ENCODE measurements at regions not wholly inside any gene's neighbourhood (a gene's known extent, or its start where the extent isn't known, plus 50 kb on each side); places are given as distances from the start of the nearest gene placed in this dataset.

GRCh38 chr2:35530615-35531135 is 824.9 kb upstream of the CRIM1 start:
- DNase-seq (ENCODE audit: low read depth in 1 of 2, low spot score in 1 of 2) = no peak
- no peak overlapping the region for H3K27ac ChIP-seq (replicated peaks)
- no peak overlapping the region for H3K4me3 ChIP-seq (replicated peaks; ENCODE audit: insufficient read depth, low read length)
- TF ChIP-seq POLR2AphosphoS5 (IDR thresholded peaks at IDR 0.05; ENCODE audit: low read depth) (no peak), REST (IDR thresholded peaks at IDR 0.05; ENCODE audit: insufficient replicate concordance, low read depth) (no peak), SPI1 (IDR thresholded peaks at IDR 0.05; ENCODE audit: borderline replicate concordance, low read depth) (no peak), GABPA (IDR thresholded peaks at IDR 0.05; ENCODE audit: low read depth) (no peak)
- H3K27me3 ChIP-seq (ENCODE audit: insufficient read depth, poor library complexity, severe bottlenecking) = no peaks in the 10 kb centered on the region

DNA sequence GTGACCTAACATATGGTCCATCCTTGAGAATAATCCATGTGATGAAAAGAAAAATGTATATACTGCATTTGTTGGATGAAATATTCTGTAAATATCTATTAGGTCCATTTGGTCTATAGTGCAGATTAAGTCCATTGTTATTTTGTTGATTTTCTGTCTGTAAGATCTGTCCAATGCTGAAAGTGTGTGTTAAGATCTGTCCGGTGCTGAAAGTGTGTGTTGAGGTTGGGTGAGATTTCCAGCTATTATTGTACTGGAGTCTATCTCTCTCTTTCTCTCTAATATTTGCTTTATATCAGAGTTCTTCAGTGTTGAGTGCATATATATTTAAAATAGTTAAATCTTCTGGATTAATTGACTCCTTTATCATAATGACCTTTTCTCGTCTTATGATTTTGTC is 828.8 kb upstream of the CRIM1 start:
- Histone ChIP-seq H3K4me3 (replicated peaks; ENCODE audit: insufficient read depth, low read length) (no peak overlapping the region), H3K27me3 (ENCODE audit: insufficient read depth, poor library complexity, severe bottlenecking) (no peaks in the 10 kb centered on the region), H3K27ac (replicated peaks) (no peak overlapping the region)
- DNase-seq (ENCODE audit: low read depth in 1 of 2, low spot score in 1 of 2) = no peak
- TF ChIP-seq CTCF (IDR thresholded peaks at IDR 0.05; ENCODE audit: insufficient read depth, low read length) = no peak
- peak; percentile 88 for TF ChIP-seq REST (IDR thresholded peaks at IDR 0.05; ENCODE audit: insufficient replicate concordance, low read depth)

- TF ChIP-seq CTCF (IDR thresholded peaks at IDR 0.05; ENCODE audit: insufficient read depth, low read length) = no peak
- TF ChIP-seq GABPA (IDR thresholded peaks at IDR 0.05; ENCODE audit: low read depth) = no peak
- TF ChIP-seq SPI1 (IDR thresholded peaks at IDR 0.05; ENCODE audit: borderline replicate concordance, low read depth) = no peak
- TF ChIP-seq POLR2AphosphoS5 (IDR thresholded peaks at IDR 0.05; ENCODE audit: low read depth) = no peak
- TF ChIP-seq REST (IDR thresholded peaks at IDR 0.05; ENCODE audit: insufficient replicate concordance, low read depth) = no peak
- H3K27ac ChIP-seq (replicated peaks) = no peak overlapping the region
These were observed 833.1 kb upstream of the CRIM1 start for GRCh38 chr2:35522450-35522849.

GRCh38 chr2:35510636-35511035 is 844.9 kb upstream of the CRIM1 start:
- H3K27ac ChIP-seq (replicated peaks) = no peak overlapping the region
- TF ChIP-seq REST (IDR thresholded peaks at IDR 0.05; ENCODE audit: insufficient replicate concordance, low read depth) = no peak
- TF ChIP-seq POLR2AphosphoS5 (IDR thresholded peaks at IDR 0.05; ENCODE audit: low read depth) = no peak
- no peak for TF ChIP-seq SPI1 (IDR thresholded peaks at IDR 0.05; ENCODE audit: borderline replicate concordance, low read depth)
- TF ChIP-seq CTCF (IDR thresholded peaks at IDR 0.05; ENCODE audit: insufficient read depth, low read length) = no peak
- no peak for TF ChIP-seq GABPA (IDR thresholded peaks at IDR 0.05; ENCODE audit: low read depth)
- no peak for DNase-seq (ENCODE audit: low read depth in 1 of 2, low spot score in 1 of 2)
- H3K27me3 ChIP-seq (ENCODE audit: insufficient read depth, poor library complexity, severe bottlenecking) = no peaks in the 10 kb centered on the region
- no peak overlapping the region for H3K4me3 ChIP-seq (replicated peaks; ENCODE audit: insufficient read depth, low read length)

More at GRCh38 chr2:35522450-35522849, 833.1 kb upstream of the CRIM1 start:
- Histone ChIP-seq H3K4me3 (replicated peaks; ENCODE audit: insufficient read depth, low read length) (no peak overlapping the region), H3K27me3 (ENCODE audit: insufficient read depth, poor library complexity, severe bottlenecking) (no peaks in the 10 kb centered on the region)
- DNase-seq (ENCODE audit: low read depth in 1 of 2, low spot score in 1 of 2) = no peak

Data from HL-60 (cell line).